Body of pancreas (tissue), 4 donors: ENCODE measurements at regions not wholly inside any gene's neighbourhood (a gene's known extent, or its start where the extent isn't known, plus 50 kb on each side); places are given as distances from the start of the nearest gene placed in this dataset.

Experiments
- CTCF ChIP-seq, 7 experiments: fragments of 450-650 bp in 4 of 7; fragments of 200-600 bp in 3 of 7; sonication (generic) in 3 of 7; IDR thresholded peaks; one replicate each; pipeline ENCODE4 v1.5.1; 2016 to 2019; ENCODE audit warnings: antibody characterized with exemption in 7 of 7
- POLR2A ChIP-seq, 3 donors: fragments of 450-650 bp; IDR thresholded peaks; one replicate each; pipeline ENCODE4 v1.6.1; 2016; ENCODE audit warnings: antibody characterized with exemption in 3 of 3, mild to moderate bottlenecking in 2 of 3

GRCh38 chrX:155755706-155756337 lies 125.3 kb upstream of the VAMP7 start:
- TF ChIP-seq CTCF (IDR thresholded peaks at IDR 0.05): no peak
- no peak for TF ChIP-seq POLR2A (IDR thresholded peaks at IDR 0.05)
